Fibroblast of lung (primary cell): ENCODE measurements at regions not wholly inside any gene's neighbourhood (a gene's known extent, or its start where the extent isn't known, plus 50 kb on each side); places are given as distances from the start of the nearest gene placed in this dataset.

ENCODE experiments used
- DNase-seq, 2 donors: peaks; one replicate each; pipeline versions ENCODE4 v3.0.0 to v3.0.0-alpha.2; 2010; ENCODE audit warnings: low read depth in 2 of 2
- H2AFZ ChIP-seq: 2 replicates; pipeline ENCODE4 v1.5.1; 2012; ENCODE audit warnings: low read length, control low read depth, inconsistent platforms
- H3K27ac ChIP-seq: 2 replicates; pipeline ENCODE4 v1.5.1; 2011; ENCODE audit warnings: low read length, control low read depth; ENCODE audit not compliant: insufficient read depth
- H3K27me3 ChIP-seq: 2 replicates; pipeline ENCODE4 v1.5.1; 2011; ENCODE audit warnings: mild to moderate bottlenecking, low read length; ENCODE audit not compliant: control insufficient read depth, insufficient read depth
- H3K36me3 ChIP-seq: 2 replicates; pipeline ENCODE4 v1.5.1; 2011; ENCODE audit warnings: low read length; ENCODE audit not compliant: control insufficient read depth, insufficient read depth
- H3K4me1 ChIP-seq: 2 replicates; pipeline ENCODE4 v1.5.1; 2011; ENCODE audit warnings: low read length; ENCODE audit not compliant: control insufficient read depth, insufficient read depth; ENCODE audit errors: extremely low read depth
- H3K4me2 ChIP-seq: 2 replicates; pipeline ENCODE4 v1.5.1; 2011; ENCODE audit warnings: low read length, control low read depth; ENCODE audit not compliant: insufficient read depth; ENCODE audit errors: extremely low read depth
- H3K4me3 ChIP-seq, 4 experiments: fragments of 200-600 bp in 1 of 4; sonication (generic) in 1 of 4; replicated peaks in 1 of 4; 2 replicates each; pipeline ENCODE4 v1.5.1; 2011 to 2016; ENCODE audit warnings: low read length in 4 of 4, low read depth in 3 of 4, mild to moderate bottlenecking in 3 of 4, control low read depth in 2 of 4, inconsistent platforms in 1 of 4, mixed read lengths in 1 of 4; ENCODE audit not compliant: insufficient read depth in 1 of 4; ENCODE audit errors: control extremely low read depth in 1 of 4
- H3K79me2 ChIP-seq: 2 replicates; pipeline ENCODE4 v1.5.1; 2012; ENCODE audit warnings: mild to moderate bottlenecking, low read length, inconsistent platforms; ENCODE audit not compliant: control insufficient read depth, insufficient read depth
- H3K9ac ChIP-seq: 2 replicates; pipeline ENCODE4 v1.5.1; 2011; ENCODE audit warnings: mild to moderate bottlenecking, low read length, control low read depth; ENCODE audit not compliant: insufficient read depth
- H3K9me3 ChIP-seq: 2 replicates; pipeline ENCODE4 v1.5.1; 2012; ENCODE audit warnings: low read depth, low read length; ENCODE audit not compliant: control insufficient read depth, insufficient read depth
- H4K20me1 ChIP-seq: 2 replicates; pipeline ENCODE4 v1.5.1; 2011; ENCODE audit warnings: low read length; ENCODE audit not compliant: control insufficient read depth, insufficient read depth; ENCODE audit errors: extremely low read depth
- EZH2 ChIP-seq: IDR thresholded peaks from 2 replicates; pipeline ENCODE4 v1.5.1; 2012; ENCODE audit warnings: low read length, control low read depth, mild to moderate bottlenecking; ENCODE audit errors: missing control alignments
- TF ChIP-seq, protein P1 (sequence below), 2 donors: IDR thresholded peaks in 1 of 2; conservative IDR thresholded peaks in 1 of 2; 1 replicate in 1 of 2; 2 replicates in 1 of 2; pipeline ENCODE4 v1.5.1; 2011 to 2012; ENCODE audit warnings: low read length in 2 of 2, control low read depth in 1 of 2, inconsistent platforms in 1 of 2, low read depth in 1 of 2, mild to moderate bottlenecking in 1 of 2

DNA sequence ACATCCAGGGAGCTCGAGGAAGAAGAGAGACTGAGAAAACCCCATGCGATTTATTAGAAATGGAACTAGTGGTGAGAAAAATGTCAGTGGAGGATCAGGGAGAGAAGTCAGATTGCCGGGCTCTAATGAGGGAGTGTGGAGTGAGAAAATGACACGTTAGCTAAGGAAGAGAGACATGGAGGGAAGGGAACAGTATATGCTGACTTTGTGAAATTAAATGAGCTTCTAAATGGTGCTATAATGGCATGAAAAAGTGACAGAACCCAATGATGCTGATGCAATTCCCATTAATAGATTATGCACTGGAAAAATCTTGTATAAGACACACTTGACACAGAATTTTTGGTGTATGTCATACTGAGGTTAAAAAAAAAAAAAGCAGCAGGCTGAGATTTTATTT, 112.6 kb downstream of the HSPH1 start:
- Histone ChIP-seq H3K9ac (no peak overlapping the region), H3K79me2 (no peaks in the 10 kb centered on the region), H4K20me1 (no peaks in the 10 kb centered on the region), H3K4me1 (peaks cover 26% of the 10 kb centered on the region), H3K4me2 (no peak overlapping the region), H3K27me3 (no peaks in the 10 kb centered on the region), H3K4me3 (no peak overlapping the region), H3K36me3 (no peaks in the 10 kb centered on the region), H3K27ac (no peak overlapping the region), H2AFZ (no peak overlapping the region), H3K9me3 (no peaks in the 10 kb centered on the region)
- no peak for DNase-seq
- TF ChIP-seq, protein P1, sequence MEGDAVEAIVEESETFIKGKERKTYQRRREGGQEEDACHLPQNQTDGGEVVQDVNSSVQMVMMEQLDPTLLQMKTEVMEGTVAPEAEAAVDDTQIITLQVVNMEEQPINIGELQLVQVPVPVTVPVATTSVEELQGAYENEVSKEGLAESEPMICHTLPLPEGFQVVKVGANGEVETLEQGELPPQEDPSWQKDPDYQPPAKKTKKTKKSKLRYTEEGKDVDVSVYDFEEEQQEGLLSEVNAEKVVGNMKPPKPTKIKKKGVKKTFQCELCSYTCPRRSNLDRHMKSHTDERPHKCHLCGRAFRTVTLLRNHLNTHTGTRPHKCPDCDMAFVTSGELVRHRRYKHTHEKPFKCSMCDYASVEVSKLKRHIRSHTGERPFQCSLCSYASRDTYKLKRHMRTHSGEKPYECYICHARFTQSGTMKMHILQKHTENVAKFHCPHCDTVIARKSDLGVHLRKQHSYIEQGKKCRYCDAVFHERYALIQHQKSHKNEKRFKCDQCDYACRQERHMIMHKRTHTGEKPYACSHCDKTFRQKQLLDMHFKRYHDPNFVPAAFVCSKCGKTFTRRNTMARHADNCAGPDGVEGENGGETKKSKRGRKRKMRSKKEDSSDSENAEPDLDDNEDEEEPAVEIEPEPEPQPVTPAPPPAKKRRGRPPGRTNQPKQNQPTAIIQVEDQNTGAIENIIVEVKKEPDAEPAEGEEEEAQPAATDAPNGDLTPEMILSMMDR (conservative IDR thresholded peaks at IDR 0.05 in 1 of 2, IDR thresholded peaks at IDR 0.05 in 1 of 2; ENCODE audit: low read depth in 1 of 2, low read length in 2 of 2), result no peak
- TF ChIP-seq EZH2, result no peak

DNA sequence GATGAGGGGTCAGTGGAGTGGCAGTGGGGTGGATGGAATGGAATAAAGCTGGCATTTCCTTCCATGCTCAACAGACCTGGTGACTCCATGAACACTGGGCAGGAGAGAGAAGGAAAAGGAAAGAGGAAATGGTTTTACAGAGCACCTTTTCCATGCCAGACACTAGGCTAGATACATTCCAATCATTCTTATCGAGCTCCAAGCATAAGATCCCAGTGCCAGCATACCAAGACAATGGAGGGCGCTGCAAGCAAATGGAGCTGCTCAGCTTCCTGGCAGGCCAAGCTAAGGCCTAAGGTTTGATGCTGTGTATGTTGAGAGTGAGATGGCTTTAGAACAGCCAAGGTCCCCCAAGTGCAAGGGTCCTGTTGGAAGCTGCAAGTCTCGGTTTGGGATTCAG, 113.2 kb downstream of the HSPH1 start:
- Histone ChIP-seq H3K4me2 (no peak overlapping the region), H3K9me3 (no peaks in the 10 kb centered on the region), H3K36me3 (no peaks in the 10 kb centered on the region), H3K4me1 (peaks cover 26% of the 10 kb centered on the region), H3K4me3 (no peak overlapping the region), H3K27me3 (no peaks in the 10 kb centered on the region), H4K20me1 (no peaks in the 10 kb centered on the region), H3K9ac (no peak overlapping the region), H3K27ac (no peak overlapping the region), H2AFZ (no peak overlapping the region), H3K79me2 (no peaks in the 10 kb centered on the region)
- DNase-seq, result peak in 1 of 2 donors; percentile 48
- TF ChIP-seq EZH2, result no peak
- TF ChIP-seq, protein P1 (conservative IDR thresholded peaks at IDR 0.05 in 1 of 2, IDR thresholded peaks at IDR 0.05 in 1 of 2; ENCODE audit: low read depth in 1 of 2, low read length in 2 of 2), result no peak

DNA sequence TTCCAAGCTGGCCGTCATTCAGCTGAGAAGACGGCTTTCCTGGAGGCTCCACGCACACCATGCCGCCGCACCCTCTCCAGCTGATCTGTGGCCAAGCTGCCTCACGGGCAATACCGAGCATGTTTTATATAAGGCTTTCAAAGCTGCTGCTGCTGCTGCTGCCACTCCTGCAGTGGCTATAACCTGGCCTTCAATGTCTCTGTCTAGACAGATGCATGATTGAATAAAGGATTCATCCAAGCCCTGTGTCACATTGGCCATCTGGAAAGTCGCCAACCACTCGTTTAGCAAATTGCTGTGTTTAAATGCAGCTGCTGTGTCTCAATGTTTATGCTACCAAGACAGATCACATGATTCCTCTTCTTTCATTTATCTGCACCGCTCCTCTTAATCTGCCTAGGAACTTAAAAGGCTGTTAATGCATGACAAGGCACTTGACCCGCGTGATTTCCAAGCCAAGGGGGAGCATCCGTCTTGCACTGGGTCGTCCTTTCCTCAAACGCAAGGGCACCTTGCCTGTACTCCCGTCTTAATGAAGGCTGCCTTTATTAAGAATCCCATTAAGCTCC, 114.3 kb downstream of the TEX26 start:
- Histone ChIP-seq H3K4me3 (no peak overlapping the region), H3K27ac (peak overlapping the region; percentile 81), H3K9ac (no peak overlapping the region), H4K20me1 (no peaks in the 10 kb centered on the region), H3K36me3 (no peaks in the 10 kb centered on the region), H3K9me3 (no peaks in the 10 kb centered on the region), H3K4me2 (peak overlapping the region; percentile 21), H3K4me1 (peaks cover 26% of the 10 kb centered on the region), H2AFZ (peak overlapping the region; percentile 56), H3K27me3 (no peaks in the 10 kb centered on the region), H3K79me2 (no peaks in the 10 kb centered on the region)
- DNase-seq, result peak; percentile 53 to 75
- no peak for TF ChIP-seq EZH2
- TF ChIP-seq, protein P1 (conservative IDR thresholded peaks at IDR 0.05 in 1 of 2, IDR thresholded peaks at IDR 0.05 in 1 of 2; ENCODE audit: low read depth in 1 of 2, low read length in 2 of 2), result no peak
